ENCODE measurements at regions not wholly inside any gene's neighbourhood (a gene's known extent, or its start where the extent isn't known, plus 50 kb on each side); places are given as distances from the start of the nearest gene placed in this dataset.

DNA sequence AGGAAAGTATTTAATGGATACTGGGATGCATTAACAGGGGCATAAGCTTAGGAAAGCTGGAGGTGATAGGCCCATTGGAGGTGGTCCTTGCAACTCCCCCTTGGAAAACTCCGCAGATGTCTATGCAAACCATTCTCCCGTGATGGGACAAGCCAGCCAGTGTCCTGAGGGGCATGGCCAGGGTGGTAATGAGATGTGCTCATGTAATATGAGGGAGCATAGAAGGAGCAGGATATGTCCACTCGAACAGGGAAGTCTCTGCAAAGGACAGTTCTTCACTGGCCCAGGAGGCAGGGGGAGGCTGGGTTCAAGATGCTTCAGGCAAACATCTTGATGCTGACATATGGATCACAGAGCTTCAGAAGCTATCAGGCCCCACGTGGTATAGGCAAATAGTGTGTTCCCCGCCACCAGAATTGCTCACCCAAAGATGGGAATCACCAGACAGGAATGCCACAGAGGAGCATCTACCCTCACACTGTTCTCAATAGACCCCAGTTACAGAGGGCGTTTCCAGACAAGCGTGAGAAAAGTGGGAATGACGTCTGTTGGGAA, 201.6 kb upstream of the CDH4 start:
- no peak for DNase-seq (ENCODE audit: low read depth)

DNA sequence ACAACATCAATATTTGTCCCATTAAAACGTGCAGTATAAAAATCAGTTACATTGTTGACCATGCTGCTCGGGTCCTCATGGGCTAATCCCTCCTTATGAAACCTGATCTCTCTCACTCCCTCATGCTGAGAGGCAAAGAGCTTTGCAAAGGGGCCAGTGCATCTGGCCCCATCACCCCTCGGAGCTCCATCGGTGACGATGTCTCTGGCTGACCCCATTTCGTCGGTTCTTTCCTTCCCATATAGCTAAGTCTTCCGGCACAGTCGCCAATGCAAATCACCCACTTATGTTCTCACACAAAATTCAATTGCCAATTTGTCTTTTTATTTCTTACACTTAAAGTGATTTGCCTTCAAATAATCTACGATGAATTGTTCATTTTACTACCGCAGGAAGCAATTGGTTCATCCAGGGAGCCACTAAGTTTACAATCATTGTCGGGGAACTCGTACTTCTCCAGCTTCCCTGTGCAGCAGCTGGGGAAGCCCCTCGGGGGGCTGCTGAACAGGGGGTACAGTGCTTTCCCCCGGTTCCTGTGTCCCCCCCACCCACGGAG, 199.8 kb upstream of the CDH4 start:
- no peak for DNase-seq (ENCODE audit: low read depth)

DNA sequence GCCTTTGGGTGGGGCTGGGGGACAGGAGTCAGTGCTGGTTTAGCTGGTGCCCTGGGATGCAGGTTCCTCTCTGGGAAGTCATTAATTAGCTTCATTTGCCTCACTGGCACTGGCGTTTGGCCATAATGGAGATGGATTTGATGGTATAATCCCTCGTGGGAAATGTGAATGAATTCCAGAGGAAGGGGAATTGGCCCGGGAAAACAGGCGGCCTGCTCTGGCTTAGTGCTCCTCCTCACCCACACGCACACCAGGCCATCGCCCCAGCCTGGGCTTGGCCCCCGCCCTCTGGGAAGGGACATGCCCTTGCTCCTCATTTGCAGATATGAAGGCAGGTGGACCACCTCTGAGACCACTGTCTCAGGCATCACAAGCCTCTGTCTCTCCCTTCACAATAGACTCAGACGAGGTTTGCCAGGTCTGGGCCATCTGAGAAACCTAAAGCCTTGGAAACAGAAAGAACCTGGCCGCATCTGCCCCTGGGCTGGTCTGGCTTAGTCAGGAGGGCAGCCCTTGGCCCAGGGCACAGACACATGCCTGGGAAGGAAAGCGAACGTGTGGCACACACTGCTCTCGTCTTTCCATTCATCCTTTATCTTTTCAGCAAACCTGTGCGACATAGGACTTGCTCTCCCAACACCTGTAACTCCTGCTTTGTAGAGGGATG, 199.2 kb upstream of the CDH4 start:
- DNase-seq (ENCODE audit: low read depth): no peak

DNA sequence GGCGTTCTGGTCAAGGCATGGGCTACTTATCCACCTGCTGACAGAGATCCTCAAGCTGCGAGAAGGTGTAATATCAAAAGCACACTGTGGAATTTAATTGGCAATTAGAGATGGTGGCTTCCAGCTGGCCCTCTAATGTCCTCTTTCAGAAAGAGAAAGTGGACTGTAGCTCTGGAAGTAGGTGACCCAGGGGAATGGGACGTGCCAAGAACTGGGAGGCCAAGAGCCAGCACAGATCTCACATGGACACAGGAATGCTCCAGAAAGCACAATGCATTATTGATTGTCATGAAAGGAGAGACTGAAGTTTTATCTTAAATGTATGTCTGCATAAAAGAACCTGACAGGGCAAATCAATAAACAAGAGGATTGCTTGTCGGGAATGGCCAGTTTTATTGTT, 198.6 kb upstream of the CDH4 start:
- DNase-seq (ENCODE audit: low read depth): no peak

DNA sequence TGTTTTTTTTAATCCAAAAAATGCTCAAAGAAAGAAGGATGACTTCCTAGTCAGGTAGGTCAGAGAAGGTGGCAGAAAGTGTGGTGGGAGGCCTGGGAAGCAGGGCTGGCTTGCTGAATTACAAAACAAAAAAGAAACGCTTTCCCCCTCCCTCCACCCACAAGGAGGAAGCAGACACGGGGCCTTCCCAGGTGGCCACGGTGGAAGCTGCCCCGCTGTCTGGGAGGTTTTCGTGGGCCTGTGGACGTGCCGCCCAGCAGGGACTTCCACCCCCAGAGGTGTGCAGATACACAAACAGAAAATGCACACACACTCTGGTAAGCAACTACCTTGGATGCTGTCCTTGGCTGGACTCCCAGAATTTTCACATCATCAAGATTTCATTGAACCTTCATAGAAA, 198.2 kb upstream of the CDH4 start:
- no peak for DNase-seq (ENCODE audit: low read depth)

DNA sequence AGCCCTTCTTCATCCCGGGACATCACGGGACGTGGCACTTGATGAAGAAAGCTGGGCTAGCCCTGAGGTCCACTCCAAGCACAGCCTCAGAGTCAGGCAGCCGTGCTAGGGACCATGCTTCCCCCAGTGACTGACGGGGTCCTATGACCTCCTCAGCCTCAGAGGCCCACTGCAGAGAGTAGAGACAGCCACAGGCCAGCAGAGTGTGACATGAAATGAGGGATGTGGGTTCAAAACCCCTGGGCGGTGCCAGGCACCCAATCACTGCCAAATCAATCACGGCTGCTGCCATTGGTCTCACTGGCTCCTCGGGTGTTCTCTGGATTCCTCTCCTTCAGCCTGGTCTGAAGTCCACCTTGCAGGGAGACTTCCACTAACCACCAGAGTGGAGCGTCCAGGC, 197.7 kb upstream of the CDH4 start:
- DNase-seq (ENCODE audit: low read depth): no peak

DNA sequence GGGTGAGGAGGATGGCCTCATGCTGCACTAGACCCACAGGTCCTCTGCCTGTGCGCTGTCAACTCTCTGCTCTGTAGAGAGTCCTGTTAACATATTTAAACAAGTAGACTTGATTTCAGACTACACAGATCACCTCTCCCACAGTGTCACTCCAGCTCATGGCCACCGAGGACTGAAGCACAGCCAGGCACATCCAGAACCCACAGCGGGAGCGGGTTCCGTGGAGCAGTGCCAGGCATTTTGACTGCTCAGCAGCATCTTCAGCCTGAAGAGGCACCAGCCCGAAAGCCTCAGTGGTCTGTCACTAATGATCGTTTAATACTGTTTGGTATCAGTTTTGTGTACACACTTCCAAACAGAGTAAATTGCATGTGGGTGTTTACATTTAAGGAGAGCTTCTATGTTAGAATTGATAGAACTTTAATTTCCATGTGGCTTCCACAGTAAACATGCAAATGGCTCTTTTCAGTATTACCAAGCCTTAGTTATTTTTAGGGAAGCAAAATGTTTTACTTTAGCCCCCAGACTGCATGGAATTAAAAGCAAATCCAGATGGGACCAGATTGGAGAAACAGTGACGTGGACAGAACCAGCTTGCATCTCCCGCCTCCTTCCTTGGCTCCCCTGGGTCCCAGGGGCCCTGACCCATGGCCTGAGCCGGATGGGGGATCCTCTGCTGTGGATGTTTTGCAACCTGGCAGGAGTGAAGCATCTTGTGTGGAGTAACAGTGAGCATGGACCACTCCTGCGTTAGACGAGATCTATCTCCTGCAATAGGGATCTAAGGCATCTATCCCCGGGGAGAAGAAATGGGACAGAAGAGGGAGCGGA, 196.7 kb upstream of the CDH4 start:
- no peak for DNase-seq (ENCODE audit: low read depth)

DNA sequence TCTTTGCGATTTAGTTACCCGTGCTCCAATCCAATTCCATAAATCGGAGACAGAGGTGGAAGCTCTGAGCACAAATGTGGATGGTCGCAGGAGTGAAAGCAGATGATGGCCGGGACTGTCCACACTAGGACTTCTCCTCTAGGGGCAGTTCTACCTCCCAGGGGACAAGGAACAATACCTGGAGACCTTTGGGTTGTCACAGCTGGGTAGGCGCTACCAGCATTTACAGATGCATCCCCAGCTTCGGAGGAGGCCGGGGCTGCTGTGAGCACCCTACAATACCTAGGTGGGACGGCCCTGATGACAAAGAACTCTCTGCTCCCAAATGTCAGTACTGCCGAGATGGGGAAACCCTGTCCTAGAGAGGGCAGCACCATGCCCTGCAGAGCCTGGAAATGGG, 195.9 kb upstream of the CDH4 start:
- no peak for DNase-seq (ENCODE audit: low read depth)

DNA sequence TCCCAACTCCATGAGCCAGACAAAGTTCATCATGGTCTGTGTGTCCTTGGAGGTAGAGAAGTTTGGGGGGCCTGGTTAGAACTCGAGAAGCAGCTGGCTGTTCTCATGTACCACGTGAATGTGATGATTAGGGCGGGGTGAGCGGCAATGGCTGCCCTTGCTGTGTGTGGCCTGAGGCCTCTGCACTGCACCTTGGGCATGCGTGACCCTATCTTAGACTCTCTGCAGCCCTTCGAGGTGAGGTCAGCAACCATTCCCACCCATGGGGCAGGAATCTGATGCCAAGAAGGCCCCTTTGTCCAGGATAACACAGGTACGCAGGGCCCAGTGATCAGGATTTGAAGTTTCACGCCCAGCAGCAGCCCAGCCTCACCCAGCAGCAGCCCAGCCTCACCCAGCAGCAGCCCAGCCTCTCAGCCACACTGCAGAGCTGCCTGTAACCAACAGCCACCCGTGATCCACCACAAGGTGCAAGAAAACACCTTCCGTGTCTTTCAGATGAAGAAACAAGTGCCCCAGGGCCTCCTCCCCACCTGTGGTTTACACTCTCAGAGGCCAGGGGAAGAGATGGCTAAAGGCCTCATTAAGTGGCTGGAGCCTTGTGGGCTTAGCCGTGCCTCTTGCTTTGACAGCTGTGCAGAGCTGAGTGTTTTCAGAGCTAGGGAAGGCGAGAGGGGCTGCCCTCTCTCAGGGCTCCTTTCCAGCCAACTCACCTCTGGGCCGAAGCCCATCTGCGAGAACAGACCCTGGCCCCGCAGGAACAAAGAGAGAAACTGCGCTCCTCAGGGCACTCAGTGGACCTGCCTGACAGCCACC, 195.2 kb upstream of the CDH4 start:
- DNase-seq (ENCODE audit: low read depth): no peak

DNA sequence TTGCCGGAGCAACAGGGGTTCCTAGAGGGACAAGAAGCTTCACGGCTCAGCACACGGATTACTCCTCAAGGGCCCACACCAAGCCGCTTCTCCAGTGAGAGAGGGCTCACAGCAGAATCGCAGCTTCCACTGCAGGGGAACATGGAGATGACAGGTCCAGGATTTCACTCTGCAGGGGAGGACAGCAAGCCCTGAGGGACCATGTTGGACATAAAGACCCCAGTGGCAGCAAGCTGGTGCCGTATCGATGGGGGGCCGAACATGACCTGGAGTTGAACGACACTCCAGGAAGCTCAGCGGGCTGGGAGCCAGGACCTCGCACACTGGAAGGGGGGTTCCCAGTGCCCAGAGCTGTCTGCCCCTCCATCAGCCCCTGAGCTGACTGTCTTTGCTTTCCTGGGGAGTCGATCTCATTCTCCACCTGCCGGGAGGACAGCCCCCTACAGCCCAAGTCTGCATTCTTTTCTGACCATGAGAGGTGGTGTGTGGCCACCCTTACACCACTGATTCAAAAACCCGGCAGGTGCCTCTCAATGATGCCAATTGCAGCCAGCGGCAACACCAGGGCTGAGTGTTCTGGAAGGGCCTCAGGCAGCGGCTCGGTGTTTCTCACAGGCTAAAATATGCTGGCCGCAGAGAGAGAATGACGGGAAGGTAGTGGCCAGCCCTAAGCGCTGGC, 194.5 kb upstream of the CDH4 start:
- no peak for DNase-seq (ENCODE audit: low read depth)

DNA sequence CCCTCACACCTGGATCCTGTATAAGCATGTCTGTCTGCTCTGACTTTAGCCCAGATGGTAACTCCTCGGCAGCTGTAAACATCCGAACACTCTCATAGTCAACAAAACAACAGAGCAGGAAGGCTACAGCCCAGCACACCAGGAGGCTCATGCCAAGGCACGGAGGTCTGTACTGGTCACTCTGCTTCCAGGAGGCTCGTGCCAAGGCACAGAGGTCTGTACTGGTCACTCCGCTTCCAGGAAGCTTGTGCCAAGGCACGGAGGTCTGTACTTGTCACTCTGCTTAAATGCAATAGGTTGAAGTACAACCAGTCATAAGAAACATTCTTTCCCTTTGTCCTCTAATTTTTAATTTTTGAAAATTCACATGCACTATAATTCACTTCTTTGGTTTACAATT, 190.1 kb upstream of the CDH4 start:
- DNase-seq (ENCODE audit: low read depth): no peak

DNA sequence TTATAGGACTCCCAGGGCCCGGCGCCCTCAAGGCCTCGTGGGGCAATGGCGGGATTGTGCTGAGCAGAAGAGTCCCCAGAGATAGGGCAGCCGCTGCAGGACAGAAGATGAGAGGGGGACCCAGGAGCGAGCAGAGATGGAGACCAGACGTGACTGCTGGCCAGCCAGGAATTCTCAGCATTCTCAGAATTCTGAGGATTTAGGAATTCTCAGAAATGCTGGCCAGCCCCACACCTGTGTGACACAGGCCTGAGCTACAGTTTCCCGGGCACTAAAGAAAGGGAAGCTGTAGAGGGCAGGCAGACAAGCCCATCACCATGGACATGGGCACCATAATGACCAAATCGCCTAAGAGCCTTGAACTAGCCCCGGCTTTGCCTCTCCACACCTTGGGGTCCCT, 186.2 kb upstream of the CDH4 start:
- DNase-seq (ENCODE audit: low read depth): no peak

DNA sequence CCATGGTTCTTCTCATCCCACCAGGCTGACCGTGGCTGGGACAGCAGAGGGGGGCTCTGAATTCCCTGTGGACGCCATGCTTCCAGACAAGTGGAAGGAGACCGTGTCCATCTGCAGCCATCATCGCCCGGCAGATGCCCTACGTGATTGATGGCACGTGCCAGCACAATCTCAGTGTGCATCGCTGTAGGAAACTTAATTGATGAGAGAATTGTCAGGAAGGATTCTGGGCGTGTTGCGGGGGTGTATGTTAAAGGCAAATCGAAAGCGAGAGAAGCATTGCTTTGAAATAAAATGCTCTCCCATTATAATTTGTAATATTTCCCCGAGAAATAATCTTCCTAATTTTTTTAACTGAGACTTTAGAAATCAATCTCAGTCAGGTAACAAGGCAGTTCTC, 185.5 kb upstream of the CDH4 start:
- no peak for DNase-seq (ENCODE audit: low read depth)

DNA sequence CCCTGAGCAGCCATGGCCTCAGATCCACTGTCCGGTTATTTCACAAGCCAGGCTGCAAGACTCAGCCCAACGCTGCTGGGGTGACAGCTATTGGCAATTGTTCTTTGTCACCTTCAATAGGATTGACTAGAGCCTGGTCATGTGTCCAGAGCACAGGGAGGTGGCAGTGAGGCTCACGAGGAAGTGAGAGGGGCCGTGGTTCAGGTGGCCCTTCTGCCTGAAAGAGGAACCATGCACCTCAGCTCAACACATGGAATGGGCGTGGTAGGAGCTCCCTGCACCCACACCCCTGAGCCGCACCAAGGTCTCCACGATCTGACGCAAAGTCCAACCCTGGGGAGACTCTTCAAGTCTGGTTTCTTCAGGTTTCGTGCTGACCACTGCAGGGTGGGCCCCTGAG, 184.8 kb upstream of the CDH4 start:
- no peak for DNase-seq (ENCODE audit: low read depth)

DNA sequence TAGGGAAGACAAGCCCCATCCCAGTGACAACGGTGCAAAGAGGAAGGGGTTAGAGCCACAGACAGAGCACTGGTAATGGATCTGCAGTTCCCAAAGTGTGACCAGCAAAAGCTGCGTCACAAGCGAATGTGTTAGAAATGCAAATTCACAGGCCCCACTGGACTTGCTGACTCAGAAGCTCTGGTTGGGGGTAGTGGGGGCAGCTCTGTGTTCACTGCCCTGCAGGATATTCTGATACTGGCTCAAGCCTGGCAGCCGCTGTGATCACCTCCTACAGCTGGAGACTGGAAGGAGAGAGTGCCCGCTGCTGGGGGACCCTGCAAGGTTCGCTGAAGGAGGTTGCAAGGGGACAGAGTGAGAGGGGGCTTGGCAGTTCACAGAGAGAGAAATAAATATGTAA, 179.7 kb upstream of the CDH4 start:
- no peak for DNase-seq (ENCODE audit: low read depth)

DNA sequence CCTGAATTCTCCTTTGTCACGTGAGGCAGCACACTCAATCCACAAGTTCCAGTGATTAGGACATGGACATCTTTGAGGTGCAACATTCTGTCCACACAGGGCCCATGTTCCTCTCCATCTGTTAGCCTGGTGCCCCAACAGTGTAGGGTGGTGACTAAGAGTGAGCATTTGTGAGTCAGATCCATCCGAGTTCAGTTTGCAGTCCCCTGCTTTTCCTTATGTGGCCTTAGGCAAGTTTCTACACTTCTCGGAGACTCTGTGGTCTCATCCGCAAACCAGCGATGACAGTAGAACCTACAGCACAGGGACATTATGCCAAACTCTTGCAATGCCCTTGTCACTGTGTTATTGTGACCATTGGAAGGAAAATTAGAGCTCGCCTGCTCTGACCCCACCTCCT, 178.7 kb upstream of the CDH4 start:
- DNase-seq (ENCODE audit: low read depth): no peak

DNA sequence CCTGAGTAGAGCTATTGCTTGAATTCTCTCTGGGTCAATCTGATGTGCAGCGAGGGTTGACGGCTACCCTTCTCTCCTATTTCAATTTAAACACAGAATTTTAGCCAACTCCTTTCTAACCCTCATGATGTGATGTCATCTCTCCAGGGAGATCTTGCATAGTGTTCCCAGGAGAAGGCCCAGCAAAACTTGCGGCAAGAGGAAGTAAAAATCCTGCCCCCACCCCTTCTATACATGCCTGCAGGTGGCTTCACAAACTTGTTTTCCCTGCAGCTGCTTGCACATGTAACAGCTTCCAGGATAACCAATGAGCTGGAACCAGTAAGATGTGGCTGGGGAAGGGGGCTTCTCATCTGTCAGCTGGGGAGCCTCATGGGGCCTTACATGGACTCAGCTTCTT, 169.3 kb upstream of the CDH4 start:
- no peak for DNase-seq (ENCODE audit: low read depth)

DNA sequence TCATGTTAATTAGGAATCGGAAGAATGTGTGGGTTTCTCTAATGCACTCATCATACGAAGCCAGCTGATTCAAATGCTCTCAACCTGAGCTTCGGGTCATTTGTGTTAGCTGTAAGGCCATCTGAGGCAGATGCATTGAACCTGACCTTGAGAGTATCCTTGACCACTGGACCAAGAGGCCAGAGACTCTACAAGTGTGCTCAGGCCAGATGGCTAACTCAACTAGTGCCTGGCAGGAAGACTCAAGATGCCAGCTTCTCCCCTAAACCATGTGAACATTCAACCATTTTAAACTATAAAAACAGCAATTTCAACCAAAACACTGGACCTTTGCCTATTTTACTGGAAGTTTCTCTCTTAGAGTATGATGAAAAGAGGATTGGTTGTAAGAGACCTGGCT, 168.6 kb upstream of the CDH4 start:
- DNase-seq (ENCODE audit: low read depth): no peak

DNA sequence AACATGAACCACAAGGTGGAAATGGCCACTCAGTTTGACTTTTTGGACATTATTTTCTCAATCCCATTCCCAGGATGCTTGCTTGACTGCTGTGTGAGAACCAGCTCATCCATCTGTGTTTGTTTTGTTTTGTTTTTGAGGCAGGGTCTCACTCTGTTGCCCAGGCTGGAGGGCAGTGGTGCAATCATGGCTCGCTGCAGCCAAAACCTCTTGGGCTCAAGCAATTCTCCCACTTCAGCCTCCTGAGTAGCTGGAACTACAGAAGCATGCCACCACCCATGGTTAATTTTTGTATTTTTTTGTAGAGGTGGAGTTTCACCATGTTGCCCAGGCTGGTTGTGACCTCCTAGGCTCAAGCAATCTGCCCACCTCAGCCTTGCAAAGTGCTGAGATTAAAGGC, 166.0 kb upstream of the CDH4 start:
- no peak for DNase-seq (ENCODE audit: low read depth)

DNA sequence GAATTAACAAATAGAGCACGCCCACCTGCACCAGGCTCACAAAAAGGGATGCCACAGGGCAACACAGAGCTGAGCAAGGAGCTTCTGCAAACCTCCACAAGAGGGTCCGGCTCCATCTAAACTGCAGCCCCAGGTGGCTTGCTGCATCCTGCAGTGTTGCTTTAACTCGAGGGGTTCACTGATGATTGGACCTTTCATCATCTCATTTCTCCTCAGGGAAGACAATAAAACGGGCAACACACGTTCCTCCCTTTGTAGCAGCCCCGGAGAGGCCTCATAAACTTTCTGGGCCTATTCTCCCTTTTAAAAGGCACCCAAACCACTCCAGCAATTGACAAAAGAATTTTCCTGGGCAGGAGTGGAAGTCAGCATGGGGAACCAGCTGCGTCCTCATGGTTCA, 161.5 kb upstream of the CDH4 start:
- no peak for DNase-seq (ENCODE audit: low read depth)

DNA sequence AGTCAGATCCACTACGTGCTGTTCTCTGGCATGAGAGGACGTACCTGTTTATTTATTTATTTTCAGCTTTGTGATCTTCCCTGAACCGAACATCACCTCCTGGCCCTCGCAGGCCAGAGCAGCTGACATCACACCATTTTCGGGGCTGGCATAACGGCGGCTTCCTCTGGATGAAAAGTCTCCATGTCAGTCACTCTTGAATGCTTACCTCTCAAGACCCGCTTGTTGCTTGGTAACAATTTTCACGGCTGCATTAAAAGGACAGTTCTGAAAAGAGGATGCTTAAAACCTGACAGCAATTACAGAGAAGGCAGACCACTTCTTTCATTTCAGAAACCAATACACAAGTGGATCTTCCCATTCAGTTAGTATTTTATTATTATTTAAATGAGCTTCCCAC, 159.8 kb upstream of the CDH4 start:
- no peak for DNase-seq (ENCODE audit: low read depth)

DNA sequence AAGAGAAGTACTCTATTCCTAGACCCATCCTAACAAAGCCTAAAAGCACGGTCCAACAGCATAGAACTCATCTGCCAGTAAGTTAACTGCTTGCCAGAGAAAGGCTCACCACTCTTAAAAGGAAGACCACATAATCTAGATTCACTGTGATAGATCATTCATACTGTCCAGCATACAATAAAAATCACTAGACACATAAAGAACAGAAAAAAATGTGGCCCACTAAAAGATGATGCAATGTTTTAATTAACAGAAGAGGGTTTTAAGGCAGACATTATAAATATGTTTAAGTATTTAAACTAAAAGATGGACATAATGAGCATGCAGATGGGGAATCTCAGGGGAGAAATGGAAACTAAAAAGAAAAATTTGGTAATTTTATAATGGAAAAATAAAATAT, 157.5 kb upstream of the CDH4 start:
- no peak for DNase-seq (ENCODE audit: low read depth)

Measured in CMK (cell line).